Activated CD4-positive, CD25-positive, alpha-beta regulatory T cell (primary cell): ENCODE measurements at regions not wholly inside any gene's neighbourhood (a gene's known extent, or its start where the extent isn't known, plus 50 kb on each side); places are given as distances from the start of the nearest gene placed in this dataset.
"Not testable (repeated sequence)": the region's sequence is repeated elsewhere in the genome, so short reads cannot be mapped to it uniquely, and the experiment has no call there.

Experiments used
- DNase-seq, 4 experiments: peaks; one replicate each; lab custom pipeline; 2025; lab: John Stamatoyannopoulos, UW

- DNase-seq = no peak
Observed at GRCh38 chr18:59848002-59848401, 51.8 kb upstream of the PMAIP1 start.

GRCh38 chr18:59847491-59847846 is 52.3 kb upstream of the PMAIP1 start:
- DNase-seq = not testable (repeated sequence)

DNA sequence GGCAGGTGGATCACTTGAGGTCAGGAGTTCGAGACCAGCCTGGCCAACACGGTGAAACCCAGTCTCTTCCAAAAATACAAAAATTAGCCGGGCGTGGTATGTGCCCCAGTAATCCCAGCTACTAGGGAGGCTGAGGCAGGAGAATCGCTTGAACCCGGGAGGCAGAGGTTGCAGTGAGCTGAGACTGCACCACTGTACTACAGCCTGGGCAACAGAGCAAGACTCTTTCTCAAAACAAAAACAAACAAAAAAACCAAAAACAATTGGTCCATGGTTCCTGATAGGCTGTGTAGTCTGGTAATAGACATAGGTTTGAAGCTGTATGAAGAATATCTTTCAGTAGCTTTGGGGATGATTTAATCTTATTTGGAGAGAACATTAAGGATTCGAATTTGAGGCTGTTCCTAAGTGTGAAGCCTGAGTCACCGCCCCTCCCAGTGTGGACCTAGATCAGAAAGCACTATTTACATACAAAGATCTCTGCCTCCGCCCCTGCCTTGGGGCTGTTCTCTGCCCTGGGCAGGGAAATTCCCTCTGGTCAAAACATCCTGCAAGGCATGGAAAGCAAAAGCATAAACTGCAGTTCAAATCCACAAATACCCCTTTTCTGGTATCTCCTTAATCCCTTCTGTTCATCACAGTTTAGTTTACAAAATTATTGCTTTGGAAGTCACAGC is 52.8 kb upstream of the PMAIP1 start:
- DNase-seq = peak in 1 of 4 experiments; percentile 1

- DNase-seq = no peak
Observed at GRCh38 chr18:59842947-59843346, 56.8 kb upstream of the PMAIP1 start.

DNA sequence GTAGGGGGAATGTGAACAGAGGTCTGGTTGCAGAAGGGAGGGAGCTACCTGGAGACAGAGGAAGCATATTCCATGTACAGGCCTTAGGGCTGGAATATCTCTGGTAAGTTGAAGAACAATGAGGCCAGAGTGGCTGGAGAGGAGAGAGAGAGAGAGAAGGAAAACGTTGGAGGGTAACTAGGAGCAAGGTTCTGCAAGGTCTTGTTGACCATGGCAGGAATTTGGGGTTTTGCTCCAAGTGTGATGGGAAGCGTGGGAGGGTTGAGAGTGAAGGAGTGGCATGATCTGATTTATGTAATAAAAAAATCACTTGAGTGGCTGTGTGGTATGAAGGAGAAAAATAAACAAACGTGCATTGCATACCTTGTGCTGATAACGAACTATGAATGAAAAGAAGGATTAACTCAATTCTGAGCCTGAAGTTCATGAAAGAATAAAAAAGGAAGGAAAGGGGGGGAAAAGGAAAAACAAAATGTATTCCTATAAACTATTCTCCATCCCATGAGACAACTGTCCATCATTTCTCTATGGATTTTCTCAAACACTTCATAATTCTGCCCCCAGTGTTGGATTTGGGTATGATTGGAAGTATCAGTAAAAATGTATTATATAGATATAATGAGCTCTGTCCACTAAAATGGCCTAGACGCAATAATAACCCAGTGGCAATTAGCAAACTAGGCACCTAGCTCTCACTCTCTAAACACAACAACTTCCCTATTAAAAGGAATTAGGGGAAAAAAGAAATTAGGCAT is 59.7 kb upstream of the PMAIP1 start:
- DNase-seq = no peak

DNA sequence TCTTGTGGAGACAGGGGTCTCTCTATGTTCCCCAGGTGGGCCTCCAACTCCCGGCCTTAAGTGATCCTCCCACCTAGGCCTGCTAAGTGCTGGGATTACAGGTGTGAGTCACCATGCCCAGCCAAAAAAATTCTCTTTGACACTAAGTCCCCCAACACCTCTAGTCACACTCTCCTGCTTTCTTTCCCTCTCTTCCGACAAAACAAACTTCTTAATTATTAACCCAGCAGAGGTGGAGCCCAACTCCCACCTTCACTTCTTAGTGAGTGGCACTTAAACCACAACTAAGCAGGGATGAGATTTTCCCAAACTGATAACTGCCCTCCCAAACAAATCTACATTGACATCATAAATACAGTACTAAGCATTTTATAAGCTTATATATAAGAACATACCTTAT is 60.5 kb upstream of the PMAIP1 start:
- no peak for DNase-seq

DNA sequence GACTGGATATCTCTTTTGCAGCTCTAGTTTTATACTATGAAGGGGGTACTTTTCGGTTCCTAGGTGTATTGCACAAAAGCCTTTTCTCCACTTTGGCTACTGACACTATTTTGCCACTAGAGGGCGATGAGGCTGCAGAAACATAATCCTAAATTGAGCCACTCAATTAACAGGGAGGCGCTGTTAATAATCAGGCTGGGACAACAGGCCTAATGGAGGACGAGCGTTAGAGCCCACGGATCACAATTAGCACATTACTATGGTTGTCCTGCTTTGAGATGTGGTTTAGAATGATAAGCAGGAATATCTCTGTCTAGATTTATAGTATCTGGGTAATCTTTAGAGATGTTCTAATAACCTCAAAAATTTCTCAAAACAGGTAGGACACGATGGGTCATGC is 62.2 kb upstream of the PMAIP1 start:
- peak in 3 of 4 experiments; percentile 4 to 6 (median 5) for DNase-seq

GRCh38 chr18:59835605-59836379 is 64.0 kb upstream of the PMAIP1 start:
- DNase-seq = no peak

DNA sequence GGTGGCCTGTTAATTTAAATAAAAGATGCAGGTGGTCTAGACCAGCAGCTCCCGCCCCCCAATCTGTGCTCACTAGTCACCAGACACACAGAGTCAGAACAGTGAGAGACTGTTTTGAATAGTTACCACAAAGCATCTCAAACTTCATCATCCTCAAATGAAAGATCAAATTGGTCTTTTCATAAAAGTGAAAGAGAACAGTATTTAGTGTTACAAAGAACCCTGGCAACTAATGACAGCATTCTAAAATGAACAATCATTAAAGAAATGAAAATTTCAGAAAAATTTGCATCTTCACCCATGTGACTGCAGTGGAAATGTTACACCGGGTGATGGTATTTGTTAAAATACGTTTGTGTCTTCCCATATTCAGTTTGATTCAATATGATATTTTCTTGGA is 65.5 kb upstream of the PMAIP1 start:
- DNase-seq = no peak

DNA sequence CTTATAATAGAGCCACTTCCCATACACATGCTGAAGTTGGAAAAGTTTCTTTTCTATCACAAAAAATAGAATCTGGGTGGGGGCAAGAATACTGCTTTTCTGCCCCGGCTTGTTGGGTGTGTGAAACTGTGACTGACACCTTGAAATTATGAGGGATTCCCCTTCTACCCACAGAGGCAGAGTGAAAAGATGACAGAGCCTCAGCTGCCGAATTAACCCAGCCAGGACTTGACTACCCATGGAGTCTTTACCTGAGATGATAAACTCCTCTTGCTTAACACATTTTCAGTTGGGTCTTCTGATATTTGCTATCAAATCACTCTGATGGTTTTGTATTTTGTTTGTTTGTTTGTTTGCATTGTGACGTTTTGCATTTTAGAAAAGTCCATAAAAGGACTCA is 66.0 kb upstream of the PMAIP1 start:
- no peak for DNase-seq

DNA sequence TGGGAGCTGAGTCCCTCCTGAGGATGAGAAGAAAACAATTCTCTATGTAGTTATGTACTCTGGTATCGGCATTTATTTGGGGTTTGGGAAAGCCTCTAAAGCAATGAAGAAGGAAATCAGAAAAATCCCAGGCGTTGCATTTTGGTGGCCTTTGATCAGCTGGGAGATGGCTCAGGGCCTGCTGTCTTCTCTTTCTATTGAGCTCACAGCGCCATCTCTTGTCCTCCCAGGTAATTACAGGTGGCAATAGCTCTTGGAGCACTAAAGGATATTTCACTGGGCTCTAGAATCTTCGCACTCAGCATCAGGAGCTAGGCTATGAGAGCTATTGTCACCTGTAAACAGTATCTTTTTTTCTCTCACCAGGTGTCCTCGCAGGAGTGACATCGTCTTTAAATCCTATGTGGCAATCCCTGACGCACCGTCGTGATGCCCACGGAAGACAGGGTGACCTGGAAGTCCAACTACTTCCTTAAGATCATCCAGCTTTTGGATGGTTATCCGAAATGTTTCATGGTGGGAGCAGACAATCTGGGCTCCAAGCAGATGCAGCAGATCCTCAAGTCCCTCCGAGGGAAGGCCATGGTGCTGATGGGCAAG is 76.1 kb upstream of the PMAIP1 start:
- peak in 2 of 4 experiments; percentile 1 to 11 for DNase-seq

DNA sequence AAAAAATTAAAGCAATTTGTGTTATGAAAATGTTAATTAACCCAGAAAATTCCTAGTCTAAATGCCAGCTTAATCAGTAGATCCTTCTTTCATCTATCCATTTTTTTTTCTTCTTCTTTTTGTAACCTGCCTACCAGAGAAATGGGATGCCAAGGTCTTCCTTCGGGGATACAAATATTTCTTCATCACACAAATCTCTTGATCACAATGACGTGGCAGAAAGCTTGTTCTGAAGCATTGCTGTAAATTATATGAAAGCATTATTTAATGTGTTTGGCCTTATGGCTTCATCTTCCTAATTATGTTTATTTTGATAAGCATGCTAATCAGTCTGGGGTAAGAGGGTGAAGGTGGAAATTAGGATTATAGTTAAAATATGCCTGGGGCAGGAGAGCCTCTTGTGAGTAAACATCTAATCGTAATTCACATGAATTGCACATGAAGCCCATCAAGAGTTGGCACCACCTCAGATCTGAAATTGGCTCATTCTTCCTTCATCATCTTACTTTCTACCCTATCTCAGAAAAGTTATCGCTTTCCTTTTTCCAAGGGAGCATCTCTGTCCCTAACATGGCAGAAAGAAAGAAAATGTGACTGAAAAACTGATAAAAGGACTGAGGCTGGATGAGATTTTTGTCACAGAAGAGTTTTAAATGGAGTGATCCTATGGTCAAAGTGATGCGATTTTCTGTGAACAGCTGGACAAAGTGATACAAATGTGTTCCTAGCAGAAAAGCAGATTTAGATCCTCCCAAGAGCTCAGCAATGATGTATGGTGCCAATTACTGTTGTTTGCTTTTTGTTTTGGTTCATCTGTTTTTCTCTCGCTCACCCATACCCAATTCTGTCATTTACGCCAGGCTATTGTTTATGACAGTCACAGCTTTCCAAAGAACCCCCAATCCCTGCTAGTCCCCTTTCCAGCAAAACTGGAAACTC is 76.9 kb upstream of the PMAIP1 start:
- no peak for DNase-seq

DNA sequence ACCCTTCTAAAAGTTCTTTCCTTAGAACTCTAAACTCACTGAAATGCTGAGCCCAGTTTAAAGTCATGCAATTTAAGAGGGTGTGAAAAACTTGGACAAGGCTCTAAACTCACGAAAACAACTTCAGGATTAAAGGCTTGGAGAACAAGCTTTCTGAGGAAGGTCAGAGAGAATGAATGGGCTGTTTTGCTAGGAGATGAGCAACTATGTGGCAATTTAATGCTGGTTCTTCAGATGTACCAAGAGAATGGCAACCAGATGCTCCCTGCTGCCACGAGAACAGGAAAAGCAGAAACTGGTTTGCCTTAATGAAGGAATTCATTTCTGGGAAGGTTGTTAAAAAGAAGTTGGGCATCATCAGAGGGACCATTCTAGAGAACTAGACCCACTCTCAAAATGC is 77.8 kb upstream of the PMAIP1 start:
- no peak for DNase-seq

- no peak for DNase-seq
Observed at GRCh38 chr18:59820663-59821062, 79.1 kb upstream of the PMAIP1 start.

DNA sequence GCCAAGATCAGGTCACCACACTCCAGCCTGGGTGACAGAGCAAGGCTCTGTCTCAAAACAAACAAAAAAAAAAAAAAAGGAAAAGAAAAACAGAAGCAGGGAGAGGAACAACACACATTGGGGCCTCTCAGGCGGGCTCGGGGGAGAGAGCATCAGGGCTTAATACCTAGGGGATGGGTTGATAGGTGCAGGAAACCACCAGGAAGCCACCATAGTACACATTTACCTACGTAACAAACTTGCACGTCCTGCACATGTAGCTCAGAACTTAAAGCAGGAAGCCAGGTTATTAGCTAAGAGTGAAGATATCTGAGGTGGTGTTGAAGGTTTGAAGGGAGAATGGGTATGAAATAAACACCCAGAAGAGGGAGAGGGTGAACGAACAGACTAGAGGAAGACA is 81.0 kb upstream of the PMAIP1 start:
- no peak for DNase-seq

DNA sequence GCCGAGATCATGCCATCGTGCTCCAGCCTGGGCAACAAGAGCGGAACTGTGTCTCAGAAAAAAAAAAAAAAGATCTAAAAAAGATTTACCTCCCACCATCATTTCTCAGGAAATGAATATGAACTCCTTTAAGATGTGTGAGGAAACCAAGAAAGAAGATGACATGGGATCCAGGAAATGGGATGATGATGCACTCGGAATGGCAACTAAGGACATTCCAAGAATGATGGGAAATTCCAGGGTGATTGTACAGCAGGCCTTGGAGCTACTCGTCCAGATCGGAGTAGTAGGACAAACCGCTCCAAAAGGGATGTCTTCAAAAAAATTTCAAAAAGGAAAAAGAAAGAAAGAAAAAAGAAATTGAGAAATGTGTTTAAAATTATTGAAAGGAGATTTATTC is 84.9 kb upstream of the PMAIP1 start:
- DNase-seq = no peak

DNA sequence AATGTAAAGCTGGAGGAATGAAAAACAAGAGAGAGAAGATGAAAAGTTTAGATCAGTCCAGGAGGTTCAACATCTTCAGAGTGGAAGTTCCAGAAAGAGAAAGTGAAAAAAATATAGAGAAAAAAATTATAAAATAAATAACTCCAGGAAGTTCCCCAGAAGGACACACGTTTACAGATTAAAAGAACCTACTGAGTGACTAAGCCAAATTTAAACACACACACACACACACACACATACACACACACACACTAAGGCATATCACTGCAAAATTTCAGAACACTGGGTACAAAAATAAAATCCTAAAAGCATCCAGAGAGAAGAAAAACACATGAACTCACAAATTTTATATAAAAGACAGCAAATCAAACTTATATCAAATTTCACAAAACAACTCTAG is 85.9 kb upstream of the PMAIP1 start:
- no peak for DNase-seq

GRCh38 chr18:59810735-59811520 is 88.9 kb upstream of the PMAIP1 start:
- DNase-seq = no peak

GRCh38 chr18:59810183-59810582 is 89.6 kb upstream of the PMAIP1 start:
- no peak for DNase-seq

DNA sequence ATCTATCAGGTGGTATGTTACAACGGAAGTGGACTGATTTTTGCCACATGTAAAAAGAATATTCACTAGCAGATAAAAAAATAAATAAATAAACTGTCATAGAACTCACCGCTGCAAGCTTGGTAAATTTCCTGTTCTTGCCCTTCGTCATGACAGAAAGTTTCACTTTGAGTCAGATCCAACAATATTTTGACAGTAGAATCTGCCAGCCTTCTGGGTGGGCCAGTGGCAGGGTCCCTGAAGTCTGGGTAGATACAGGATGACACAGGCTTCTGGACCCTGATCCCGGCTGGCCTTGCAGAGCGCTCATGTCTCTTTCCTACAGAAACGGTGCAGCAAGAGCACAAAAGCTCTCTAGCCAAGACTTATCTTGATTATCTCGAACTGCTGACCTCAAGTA is 97.8 kb upstream of the PMAIP1 start:
- DNase-seq = no peak

DNA sequence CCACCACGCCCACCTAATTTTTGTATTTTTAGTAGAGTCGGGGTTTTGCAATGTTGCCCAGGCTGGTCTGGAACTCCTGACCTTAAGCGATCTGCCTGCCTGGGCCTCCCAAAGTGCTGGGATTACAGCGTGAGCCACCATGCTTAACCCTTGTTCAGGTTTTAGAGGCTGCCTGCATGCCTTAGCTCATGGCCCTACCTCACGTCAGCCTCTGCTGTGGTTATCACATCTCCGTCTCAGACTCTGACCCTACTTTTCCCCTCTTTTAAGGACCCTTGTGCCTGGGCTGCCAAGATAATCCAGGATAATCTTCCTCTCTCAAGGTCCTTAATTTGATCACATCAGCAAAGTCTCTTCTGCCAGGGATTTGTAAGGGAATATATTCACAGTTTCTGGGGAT is 98.2 kb upstream of the PMAIP1 start:
- no peak for DNase-seq
